IMR-90 (cell line): ENCODE measurements at regions not wholly inside any gene's neighbourhood (a gene's known extent, or its start where the extent isn't known, plus 50 kb on each side); places are given as distances from the start of the nearest gene placed in this dataset.

Experiments used
- CTCF ChIP-seq: conservative IDR thresholded peaks from 2 replicates; pipeline ENCODE4 v1.5.1; 2012; ENCODE audit warnings: mild to moderate bottlenecking, low read depth, low read length, improper control_type of control experiment
- MAFK ChIP-seq: IDR thresholded peaks from 2 replicates; pipeline ENCODE4 v1.6.1; 2012; ENCODE audit warnings: low read depth, low read length, improper control_type of control experiment
- MAZ ChIP-seq: IDR thresholded peaks from 2 replicates; pipeline ENCODE4 v1.6.1; 2012; ENCODE audit warnings: low read depth, mild to moderate bottlenecking, low read length, improper control_type of control experiment, moderate library complexity, borderline replicate concordance
- MXI1 ChIP-seq: IDR thresholded peaks from 2 replicates; pipeline ENCODE4 v1.6.1; 2012; ENCODE audit warnings: low read depth, mild to moderate bottlenecking, low read length, moderate library complexity, borderline replicate concordance
- POLR2A ChIP-seq: IDR thresholded peaks from 2 replicates; pipeline ENCODE4 v1.6.1; 2012; ENCODE audit warnings: mild to moderate bottlenecking, low read depth, low read length
- RAD21 ChIP-seq: IDR thresholded peaks from 2 replicates; pipeline ENCODE4 v1.6.1; 2012; ENCODE audit warnings: low read length, improper control_type of control experiment
- SMC3 ChIP-seq: fragments of 150-350 bp; IDR thresholded peaks from 2 replicates; pipeline ENCODE4 v1.6.1; 2016; ENCODE audit warnings: low read depth, mild to moderate bottlenecking, antibody characterized with exemption, low read length, moderate library complexity

GRCh38 chr4:134510544-134510943 lies 309.0 kb upstream of the PABPC4L start:
- no peak for TF ChIP-seq SMC3
- no peak for TF ChIP-seq POLR2A
- no peak for TF ChIP-seq CTCF
- TF ChIP-seq MXI1: no peak
- TF ChIP-seq RAD21: no peak
- TF ChIP-seq MAZ: no peak
- TF ChIP-seq MAFK: no peak
